Sigmoid colon (tissue), 4 donors: ENCODE measurements at regions not wholly inside any gene's neighbourhood (a gene's known extent, or its start where the extent isn't known, plus 50 kb on each side); places are given as distances from the start of the nearest gene placed in this dataset.

ENCODE experiments used
- CTCF ChIP-seq, 4 experiments: fragments of 450-650 bp in 3 of 4; fragments of 200-600 bp in 1 of 4; IDR thresholded peaks; one replicate each; pipeline ENCODE4 v1.5.1; 2016 to 2019; ENCODE audit warnings: antibody characterized with exemption in 4 of 4, mild to moderate bottlenecking in 3 of 4, moderate library complexity in 2 of 4
- POLR2AphosphoS5 ChIP-seq, 4 donors: sonication (generic); formaldehyde crosslinking; IDR thresholded peaks; one replicate each; pipeline ENCODE4 v1.6.1; 2017; ENCODE audit warnings: antibody characterized with exemption in 4 of 4

DNA sequence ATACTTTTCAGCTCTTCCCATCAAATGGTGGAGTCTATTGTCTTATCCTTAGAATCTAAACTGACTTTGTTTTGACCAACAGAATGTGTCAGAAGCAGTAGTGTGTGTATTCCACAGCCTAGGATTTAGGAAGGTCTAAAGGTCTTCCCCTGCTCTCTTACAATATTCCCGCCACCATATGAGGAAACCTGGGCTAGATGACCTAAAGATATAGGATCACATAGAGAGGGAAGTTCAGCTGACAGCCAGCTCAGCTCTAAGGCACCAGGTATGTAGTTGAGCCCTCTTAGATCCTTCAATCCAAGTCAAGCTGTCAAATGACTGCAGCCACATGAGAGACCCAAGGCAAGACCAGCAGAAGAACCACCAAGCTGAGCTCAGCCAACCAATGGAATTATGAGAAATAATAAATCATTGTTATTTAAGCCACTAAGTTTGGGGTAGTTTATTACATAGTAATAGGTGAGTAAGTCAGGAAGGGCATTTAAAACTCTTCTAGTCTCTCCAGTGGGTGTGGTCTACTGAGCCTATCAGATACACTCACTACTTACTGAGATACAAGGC, 227.7 kb upstream of the HES1 start:
- TF ChIP-seq CTCF (IDR thresholded peaks at IDR 0.05), result no peak
- TF ChIP-seq POLR2AphosphoS5 (IDR thresholded peaks at IDR 0.05), result no peak
